Mucosa of descending colon (tissue), 3 donors: ENCODE measurements at regions not wholly inside any gene's neighbourhood (a gene's known extent, or its start where the extent isn't known, plus 50 kb on each side); places are given as distances from the start of the nearest gene placed in this dataset.

Experiments
- ATAC-seq: fragments of 200-7000 bp; cut with Tn5 transposase; one replicate; pipeline ENCODE4 v1.9.1; 2020; ENCODE audit warnings: mild to moderate bottlenecking, moderate library complexity
- DNase-seq, 3 donors: peaks; one replicate each; pipeline ENCODE4 v3.0.0-alpha.2; 2020
- H3K36me3 ChIP-seq: fragments of 200-600 bp; one replicate; pipeline ENCODE4 v1.8.0; 2021; ENCODE audit warnings: low read depth, mild to moderate bottlenecking
- H3K4me1 ChIP-seq: fragments of 200-600 bp; one replicate; pipeline ENCODE4 v1.8.0; 2021; ENCODE audit warnings: low read depth, mild to moderate bottlenecking
- H3K4me3 ChIP-seq: fragments of 200-600 bp; one replicate; pipeline ENCODE4 v1.8.0; 2021; ENCODE audit warnings: mild to moderate bottlenecking
- H3K9me3 ChIP-seq: fragments of 200-600 bp; one replicate; pipeline ENCODE4 v1.8.0; 2021; ENCODE audit warnings: mild to moderate bottlenecking
- CTCF ChIP-seq: fragments of 200-600 bp; IDR thresholded peaks from one replicate; pipeline ENCODE4 v1.8.0; 2022; ENCODE audit warnings: antibody characterized with exemption, mild to moderate bottlenecking
- intact Hi-C, 2 donors: fragments of 100-400 bp; cut with DNase I in 1 of 2; cut with micrococcal nuclease in 1 of 2; formaldehyde crosslinking; loops; one replicate each; pipeline versions ENCODE4 v1.11.0 to v1.11.1; 2022; cut with DNase I, micrococcal nuclease
- donor health status: DM: no; HTN: no; CAD: no; lungs with moderate emphysema.
- donor health status: DM: no; HTN: no; CAD: no.
- donor health status: DM: no; HTN: yes; CAD: no.

- no peak overlapping the region for H3K4me3 ChIP-seq
- TF ChIP-seq CTCF: no peak
- DNase-seq (no peak), ATAC-seq (no peak)
- no peaks in the 10 kb centered on the region for H3K9me3 ChIP-seq
- H3K4me1 ChIP-seq: no peaks in the 10 kb centered on the region
- intact Hi-C loops: no loop called here
- H3K36me3 ChIP-seq: no peaks in the 10 kb centered on the region
Measured at GRCh38 chr2:133739039-133739438, 170.8 kb upstream of the NCKAP5 start.

GRCh38 chr2:133740500-133740899, 172.2 kb upstream of the NCKAP5 start:
- intact Hi-C loops: no loop called here
- no peaks in the 10 kb centered on the region for H3K36me3 ChIP-seq
- TF ChIP-seq CTCF: no peak
- H3K4me1 ChIP-seq: no peaks in the 10 kb centered on the region
- no peaks in the 10 kb centered on the region for H3K9me3 ChIP-seq
- no peak overlapping the region for H3K4me3 ChIP-seq
- no peak for DNase-seq
- no peak for ATAC-seq

- DNase-seq (no peak), ATAC-seq (no peak)
- no peaks in the 10 kb centered on the region for H3K4me1 ChIP-seq
- no peak overlapping the region for H3K4me3 ChIP-seq
- H3K9me3 ChIP-seq: no peaks in the 10 kb centered on the region
- no peaks in the 10 kb centered on the region for H3K36me3 ChIP-seq
- TF ChIP-seq CTCF: no peak
- intact Hi-C loops: no loop called here
Measured at GRCh38 chr2:133748007-133748700, 179.9 kb upstream of the NCKAP5 start.

- no peak for TF ChIP-seq CTCF
- Histone ChIP-seq H3K4me1 (no peaks in the 10 kb centered on the region), H3K9me3 (no peaks in the 10 kb centered on the region), H3K36me3 (no peaks in the 10 kb centered on the region), H3K4me3 (no peak overlapping the region)
- DNase-seq: no peak
- no peak for ATAC-seq
- intact Hi-C loops: no loop called here
Measured at GRCh38 chr2:133753665-133754064, 185.4 kb upstream of the NCKAP5 start.

GRCh38 chr2:133755480-133756300, 187.4 kb upstream of the NCKAP5 start:
- TF ChIP-seq CTCF: no peak
- no peaks in the 10 kb centered on the region for H3K9me3 ChIP-seq
- no peak overlapping the region for H3K4me3 ChIP-seq
- intact Hi-C loops: no loop called here
- no peaks in the 10 kb centered on the region for H3K4me1 ChIP-seq
- no peak for ATAC-seq
- H3K36me3 ChIP-seq: no peaks in the 10 kb centered on the region
- peak in 1 of 3 donors; percentile 7 for DNase-seq
